ENCODE measurements at regions not wholly inside any gene's neighbourhood (a gene's known extent, or its start where the extent isn't known, plus 50 kb on each side); places are given as distances from the start of the nearest gene placed in this dataset.

GRCh38 chr13:33520468-33520839, 234.9 kb upstream of the STARD13 start:
- peak; percentile 16 for DNase-seq

- DNase-seq: peak; percentile 95
Measured at GRCh38 chr13:33524086-33524485, 238.5 kb upstream of the STARD13 start.

- DNase-seq: no peak
Measured at GRCh38 chr13:33525763-33526162, 240.2 kb upstream of the STARD13 start.

GRCh38 chr13:33526718-33527117, 241.2 kb upstream of the STARD13 start:
- DNase-seq: no peak

- DNase-seq: no peak
Measured at GRCh38 chr13:33528896-33529295, 243.3 kb upstream of the STARD13 start.

- no peak for DNase-seq
Measured at GRCh38 chr13:33531484-33531883, 245.9 kb upstream of the STARD13 start.

- no peak for DNase-seq
Measured at GRCh38 chr13:33535061-33535460, 249.5 kb upstream of the STARD13 start.

GRCh38 chr13:33536601-33537000, 251.0 kb upstream of the STARD13 start:
- no peak for DNase-seq

- DNase-seq: no peak
Measured at GRCh38 chr13:33537026-33537425, 251.5 kb upstream of the STARD13 start.

- DNase-seq: no peak
Measured at GRCh38 chr13:33537676-33538075, 252.1 kb upstream of the STARD13 start.

- no peak for DNase-seq
Measured at GRCh38 chr13:33541456-33541855, 255.9 kb upstream of the STARD13 start.

- no peak for DNase-seq
Measured at GRCh38 chr13:33541962-33542308, 256.4 kb upstream of the STARD13 start.

- peak; percentile 99 for DNase-seq
Measured at GRCh38 chr13:33542309-33543088, 256.9 kb upstream of the STARD13 start.

GRCh38 chr13:33543089-33543459, 257.5 kb upstream of the STARD13 start:
- DNase-seq: no peak

GRCh38 chr13:33543631-33544265, 258.2 kb upstream of the STARD13 start:
- DNase-seq: no peak

GRCh38 chr13:33544308-33544707, 258.8 kb upstream of the STARD13 start:
- no peak for DNase-seq

- no peak for DNase-seq
Measured at GRCh38 chr13:33545492-33545891, 259.9 kb upstream of the STARD13 start.

- DNase-seq: no peak
Measured at GRCh38 chr13:33547035-33547434, 261.5 kb upstream of the STARD13 start.

- no peak for DNase-seq
Measured at GRCh38 chr13:33548069-33548468, 262.5 kb upstream of the STARD13 start.

- DNase-seq: no peak
Measured at GRCh38 chr13:33550276-33550675, 264.7 kb upstream of the STARD13 start.

GRCh38 chr13:33550885-33551284, 265.3 kb upstream of the STARD13 start:
- DNase-seq: no peak

- DNase-seq: peak; percentile 16
Measured at GRCh38 chr13:33554919-33555791, 262.8 kb upstream of the RFC3 start.

- no peak for DNase-seq
Measured at GRCh38 chr13:33556828-33557227, 261.1 kb upstream of the RFC3 start.

GRCh38 chr13:33560726-33561125, 257.2 kb upstream of the RFC3 start:
- no peak for DNase-seq

Measured in fibroblast of upper back skin (primary cell).